GM20000 (cell line): ENCODE measurements at regions not wholly inside any gene's neighbourhood (a gene's known extent, or its start where the extent isn't known, plus 50 kb on each side); places are given as distances from the start of the nearest gene placed in this dataset.
"Not testable (repeated sequence)": the region's sequence is repeated elsewhere in the genome, so short reads cannot be mapped to it uniquely, and the experiment has no call there.

Experiments used
- DNase-seq: peaks from one replicate; pipeline ENCODE4 v3.0.0; 2012; ENCODE audit warnings: low spot score
- CTCF ChIP-seq: IDR thresholded peaks from 2 replicates; pipeline ENCODE4 v1.5.1; 2012; ENCODE audit warnings: mild to moderate bottlenecking, control low read depth; ENCODE audit errors: extremely low read depth, missing control alignments

- no peak for TF ChIP-seq CTCF
- DNase-seq: no peak
These were observed 545.1 kb upstream of the NR5A2 start for GRCh38 chr1:199482426-199482825.

- TF ChIP-seq CTCF: no peak
These were observed 537.9 kb upstream of the NR5A2 start for GRCh38 chr1:199489594-199489993.

GRCh38 chr1:199490769-199491527 lies 536.6 kb upstream of the NR5A2 start:
- DNase-seq: no peak
- TF ChIP-seq CTCF: no peak

More at GRCh38 chr1:199489594-199489993, 537.9 kb upstream of the NR5A2 start:
- DNase-seq: no peak

- DNase-seq: no peak
- TF ChIP-seq CTCF: no peak
These were observed 532.1 kb upstream of the NR5A2 start for GRCh38 chr1:199495432-199495831.

- DNase-seq: not testable (repeated sequence)
These were observed 528.7 kb upstream of the NR5A2 start for GRCh38 chr1:199498802-199499201.

- TF ChIP-seq CTCF: no peak
- DNase-seq: no peak
These were observed 519.4 kb upstream of the NR5A2 start for GRCh38 chr1:199508072-199508471.

GRCh38 chr1:199508653-199509052 lies 518.9 kb upstream of the NR5A2 start:
- no peak for DNase-seq
- no peak for TF ChIP-seq CTCF

- TF ChIP-seq CTCF: no peak
These were observed 518.1 kb upstream of the NR5A2 start for GRCh38 chr1:199509456-199509855.

More at GRCh38 chr1:199509456-199509855, 518.1 kb upstream of the NR5A2 start:
- no peak for DNase-seq
